AG04450 (cell line): ENCODE measurements at regions not wholly inside any gene's neighbourhood (a gene's known extent, or its start where the extent isn't known, plus 50 kb on each side); places are given as distances from the start of the nearest gene placed in this dataset.

Experiments
- CTCF ChIA-PET: fragments of 300-600, 350-600 bp; formaldehyde crosslinking; extraction: SDS; loops from one replicate; lab custom pipeline; 2022; ENCODE audit warnings: antibody characterized with exemption, inconsistent platforms; lab: Charles Lee
- POLR2A ChIA-PET: fragments of 350-600 bp; formaldehyde crosslinking; extraction: SDS; loops from one replicate; lab custom pipeline; 2021; ENCODE audit warnings: antibody characterized with exemption, inconsistent platforms; lab: Yijun Ruan, JAX
- DNase-seq: peaks from one replicate; pipeline ENCODE4 v3.0.0-alpha.2; 2011; ENCODE audit warnings: low read depth, low spot score
- H3K27ac ChIP-seq: one replicate; pipeline ENCODE4 v1.5.1; 2012; ENCODE audit warnings: low read depth, low read length, control low read depth
- H3K27me3 ChIP-seq: one replicate; pipeline ENCODE4 v1.6.0; 2012; ENCODE audit warnings: low read length; ENCODE audit not compliant: control insufficient read depth, insufficient read depth
- H3K4me3 ChIP-seq: 2 replicates; pipeline ENCODE4 v1.5.1; 2011; ENCODE audit warnings: mild to moderate bottlenecking, low read depth, low read length, control low read depth
- H3K9me3 ChIP-seq: 2 replicates; pipeline ENCODE4 v1.5.1; 2012; ENCODE audit warnings: low read length; ENCODE audit not compliant: control insufficient read depth, insufficient read depth
- TF ChIP-seq, protein P1 (sequence below): IDR thresholded peaks from 2 replicates; pipeline ENCODE4 v1.5.1; 2011; ENCODE audit warnings: low read depth, low read length, control low read depth, inconsistent platforms

DNA sequence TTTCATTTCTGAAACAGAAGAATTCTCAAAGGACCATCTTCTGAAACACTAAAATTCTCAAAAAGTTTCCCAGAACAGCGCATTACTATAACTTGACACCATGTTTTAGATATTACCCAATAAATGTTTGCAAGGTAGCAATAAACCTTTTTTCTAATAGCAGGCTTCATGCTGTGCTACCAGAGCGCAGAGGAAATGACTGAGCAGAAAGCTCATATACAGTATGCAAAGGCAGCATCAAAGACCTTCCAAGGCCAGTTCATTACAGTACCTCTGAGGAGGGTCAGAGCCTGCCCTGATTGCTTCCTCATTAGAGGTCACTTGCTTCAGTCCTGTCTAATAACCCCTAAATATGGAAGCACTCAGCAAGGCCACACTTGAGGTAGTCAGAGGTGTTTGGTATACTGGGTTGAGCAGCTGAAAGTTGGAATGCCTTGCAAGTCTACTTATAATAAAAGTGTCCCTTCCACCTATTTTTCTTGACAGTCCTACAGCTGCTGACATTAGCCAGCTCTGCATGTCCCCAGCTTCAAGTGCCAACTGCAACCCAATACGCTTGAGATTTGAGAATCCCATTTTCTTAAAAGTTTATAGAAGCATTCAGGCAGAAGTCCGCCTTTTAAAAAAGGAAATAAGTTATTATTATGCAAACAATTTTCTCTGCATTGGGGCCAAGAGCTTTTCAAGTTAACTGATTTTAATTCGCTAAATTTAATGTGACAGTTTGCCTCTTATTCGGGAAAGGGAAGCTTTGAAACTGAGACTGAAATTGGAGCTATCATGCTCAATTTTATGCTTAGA lies 207.2 kb downstream of the ZC3H11B start:
- TF ChIP-seq, protein P1, sequence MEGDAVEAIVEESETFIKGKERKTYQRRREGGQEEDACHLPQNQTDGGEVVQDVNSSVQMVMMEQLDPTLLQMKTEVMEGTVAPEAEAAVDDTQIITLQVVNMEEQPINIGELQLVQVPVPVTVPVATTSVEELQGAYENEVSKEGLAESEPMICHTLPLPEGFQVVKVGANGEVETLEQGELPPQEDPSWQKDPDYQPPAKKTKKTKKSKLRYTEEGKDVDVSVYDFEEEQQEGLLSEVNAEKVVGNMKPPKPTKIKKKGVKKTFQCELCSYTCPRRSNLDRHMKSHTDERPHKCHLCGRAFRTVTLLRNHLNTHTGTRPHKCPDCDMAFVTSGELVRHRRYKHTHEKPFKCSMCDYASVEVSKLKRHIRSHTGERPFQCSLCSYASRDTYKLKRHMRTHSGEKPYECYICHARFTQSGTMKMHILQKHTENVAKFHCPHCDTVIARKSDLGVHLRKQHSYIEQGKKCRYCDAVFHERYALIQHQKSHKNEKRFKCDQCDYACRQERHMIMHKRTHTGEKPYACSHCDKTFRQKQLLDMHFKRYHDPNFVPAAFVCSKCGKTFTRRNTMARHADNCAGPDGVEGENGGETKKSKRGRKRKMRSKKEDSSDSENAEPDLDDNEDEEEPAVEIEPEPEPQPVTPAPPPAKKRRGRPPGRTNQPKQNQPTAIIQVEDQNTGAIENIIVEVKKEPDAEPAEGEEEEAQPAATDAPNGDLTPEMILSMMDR, result no peak
- H3K27ac ChIP-seq, result no peak overlapping the region
- POLR2A ChIA-PET, result no interaction called here
- H3K4me3 ChIP-seq, result no peak overlapping the region
- CTCF ChIA-PET, result interaction anchor here (0.8 to 1.4 kb wide), 3 partner anchors 11 to 407 kb away, joined by 3 to 4 read pairs (median 3); no protein-coding TSS in a partner anchor
- H3K27me3 ChIP-seq, result no peaks in the 10 kb centered on the region
- H3K9me3 ChIP-seq, result no peaks in the 10 kb centered on the region
- no peak for DNase-seq

DNA sequence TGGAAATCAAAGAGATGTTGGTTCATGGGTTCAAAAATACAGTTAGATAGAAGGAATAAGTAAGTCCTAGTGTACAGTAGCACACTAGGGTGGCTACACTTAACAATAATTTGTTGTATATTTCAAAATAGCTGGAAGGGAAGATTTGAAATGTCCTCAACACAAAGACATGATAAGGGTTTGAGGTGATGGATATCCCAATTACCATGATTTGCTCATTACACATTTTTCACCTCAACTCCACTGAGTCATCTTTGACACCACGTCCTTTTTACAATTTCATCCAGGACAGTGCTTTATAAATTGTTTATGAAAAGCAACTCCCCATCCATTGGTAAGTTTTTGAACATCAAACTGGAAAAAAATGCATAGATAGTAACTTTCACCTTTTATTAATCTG lies 208.3 kb downstream of the ZC3H11B start:
- no peak for DNase-seq
- H3K27ac ChIP-seq, result no peak overlapping the region
- TF ChIP-seq, protein P1, result no peak
- H3K9me3 ChIP-seq, result no peaks in the 10 kb centered on the region
- ChIA-PET CTCF (no interaction called here), POLR2A (no interaction called here)
- no peak overlapping the region for H3K4me3 ChIP-seq
- no peaks in the 10 kb centered on the region for H3K27me3 ChIP-seq

DNA sequence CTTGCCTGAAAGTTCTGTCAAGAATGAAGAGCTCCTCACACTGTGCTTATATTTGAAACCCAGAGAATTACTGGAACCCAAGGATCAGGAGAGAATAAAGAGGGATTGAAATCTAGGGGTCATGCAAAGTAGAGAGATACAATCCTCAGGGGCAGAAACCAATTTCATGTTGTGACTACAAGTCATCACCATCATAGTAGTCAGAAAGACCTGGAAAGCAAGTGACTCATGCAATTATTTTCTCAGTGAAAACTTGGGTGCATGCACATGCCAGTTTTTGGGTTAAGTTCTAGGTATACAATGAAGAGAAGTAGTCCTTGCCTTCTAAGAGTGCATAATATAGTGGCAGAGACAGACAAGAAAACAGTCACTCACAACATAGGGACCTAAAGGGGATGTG lies 210.0 kb downstream of the ZC3H11B start:
- no peaks in the 10 kb centered on the region for H3K9me3 ChIP-seq
- DNase-seq, result no peak
- ChIA-PET CTCF (interaction anchor here (0.6 to 1.0 kb wide), 3 partner anchors 9 to 1071 kb away, joined by 3 to 4 read pairs (median 3); no protein-coding TSS in a partner anchor), POLR2A (no interaction called here)
- no peak overlapping the region for H3K4me3 ChIP-seq
- TF ChIP-seq, protein P1, result no peak
- no peak overlapping the region for H3K27ac ChIP-seq
- no peaks in the 10 kb centered on the region for H3K27me3 ChIP-seq

DNA sequence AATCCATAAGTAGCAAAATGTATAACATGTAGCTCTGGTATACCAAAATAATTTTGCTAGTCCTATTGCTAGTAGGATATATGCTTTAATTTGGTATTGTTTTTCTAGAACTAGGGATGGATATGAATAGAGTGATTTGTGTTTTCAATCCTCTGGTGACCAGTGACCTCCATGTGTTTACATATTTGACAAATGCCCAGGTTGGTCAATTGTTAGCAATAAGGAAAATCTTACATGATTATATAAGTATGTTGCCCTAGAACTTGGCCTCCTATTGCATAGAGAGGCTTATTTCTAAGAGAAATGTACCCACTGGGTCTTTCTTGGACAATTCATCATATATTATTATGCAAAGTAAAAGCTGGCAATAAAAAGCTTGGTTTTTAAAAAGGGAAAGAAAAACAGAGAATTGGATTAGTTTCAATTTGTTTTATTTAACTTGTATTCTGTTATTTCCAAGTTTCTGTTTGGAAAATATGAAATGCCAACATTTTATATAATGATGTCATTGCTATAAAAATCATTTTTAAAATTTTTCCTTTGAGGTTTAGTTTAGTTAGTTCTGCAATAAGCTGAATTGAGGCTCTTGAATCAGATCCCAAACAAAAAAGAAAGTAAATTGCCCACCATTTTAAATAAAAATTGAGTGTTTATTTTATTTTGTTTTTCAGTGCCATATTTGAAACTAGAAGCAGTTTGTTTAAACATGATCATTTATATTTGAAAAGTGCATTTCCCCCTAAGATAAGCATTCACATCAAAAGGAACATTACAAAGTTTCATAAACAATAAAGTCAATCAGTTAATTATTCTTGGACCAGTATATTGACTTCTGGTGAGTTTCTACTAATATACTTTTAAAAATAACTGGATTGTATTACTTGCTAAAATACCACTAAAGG lies 210.9 kb downstream of the ZC3H11B start:
- TF ChIP-seq, protein P1, result no peak
- CTCF ChIA-PET, result interaction anchor here (0.6 to 1.6 kb wide), 4 partner anchors 10 to 1070 kb away, joined by 3 to 6 read pairs (median 4); no protein-coding TSS in a partner anchor
- Histone ChIP-seq H3K9me3 (no peaks in the 10 kb centered on the region), H3K27me3 (no peaks in the 10 kb centered on the region), H3K4me3 (no peak overlapping the region), H3K27ac (no peak overlapping the region)
- DNase-seq, result no peak
- POLR2A ChIA-PET, result no interaction called here
